Heart left ventricle (tissue), 16 donors: ENCODE measurements at regions not wholly inside any gene's neighbourhood (a gene's known extent, or its start where the extent isn't known, plus 50 kb on each side); places are given as distances from the start of the nearest gene placed in this dataset.

Experiments
- ATAC-seq, 4 donors: fragments of 200-7000 bp; cut with Tn5 transposase; one replicate each; pipeline ENCODE4 v1.9.1; 2020 to 2022; ENCODE audit warnings: moderate library complexity in 4 of 4, mild to moderate bottlenecking in 3 of 4, moderate number of reproducible peaks in 1 of 4
- DNase-seq, 5 donors: peaks; one replicate each; pipeline ENCODE4 v3.0.0-alpha.2; 2020
- H3K27ac ChIP-seq, 12 donors: fragments of 200-600 bp; sonication (generic) in 4 of 12; one replicate each; pipeline versions ENCODE4 v1.5.0 to v1.8.0; 2016 to 2022; ENCODE audit warnings: mild to moderate bottlenecking in 2 of 12
- H3K27me3 ChIP-seq, 9 donors: fragments of 200-600 bp; sonication (generic) in 2 of 9; one replicate each; pipeline versions ENCODE4 v1.5.1 to v1.8.0; 2016 to 2022; ENCODE audit warnings: mild to moderate bottlenecking in 3 of 9
- H3K36me3 ChIP-seq, 9 donors: fragments of 200-600 bp; sonication (generic) in 2 of 9; one replicate each; pipeline versions ENCODE4 v1.5.0 to v1.8.0; 2018 to 2022; ENCODE audit warnings: mild to moderate bottlenecking in 2 of 9
- H3K4me1 ChIP-seq, 12 donors: fragments of 200-600 bp; sonication (generic) in 4 of 12; one replicate each; pipeline versions ENCODE4 v1.5.0 to v1.8.0; 2016 to 2022; ENCODE audit warnings: mild to moderate bottlenecking in 3 of 12
- H3K4me3 ChIP-seq, 12 donors: fragments of 200-600 bp; sonication (generic) in 4 of 12; one replicate each; pipeline versions ENCODE4 v1.5.0 to v1.8.0; 2017 to 2022; ENCODE audit warnings: mild to moderate bottlenecking in 9 of 12, moderate library complexity in 4 of 12
- H3K9me3 ChIP-seq, 12 donors: fragments of 200-600 bp; sonication (generic) in 4 of 12; one replicate each; pipeline versions ENCODE4 v1.5.0 to v1.8.0; 2016 to 2022; ENCODE audit warnings: mild to moderate bottlenecking in 1 of 12
- POLR2A ChIP-seq, 2 donors: fragments of 450-650 bp; IDR thresholded peaks; one replicate each; pipeline ENCODE4 v1.6.1; 2017; ENCODE audit warnings: antibody characterized with exemption in 2 of 2, mild to moderate bottlenecking in 2 of 2, moderate library complexity in 2 of 2
- WGBS, 4 donors: extraction: QIAGEN DNeasy Blood & Tissue Kit in 2 of 4; methylation state at CpG; one replicate each; pipeline versions ENCODE4 v1.1.5 to v1.1.7; 2013 to 2018; 5-methylcytosine and 5-hydroxymethylcytosine counted together
- intact Hi-C, 10 donors: fragments of 100-400 bp; cut with DNase I; formaldehyde crosslinking; loops; one replicate each; pipeline versions ENCODE4 v1.11.1 to v1.14.2; 2022
- TF ChIP-seq, protein P1 (sequence below), 12 donors: fragments of 200-600 bp; sonication (generic) in 4 of 12; IDR thresholded peaks; one replicate each; pipeline versions ENCODE4 v1.5.0 to v1.8.0; 2018 to 2022; ENCODE audit warnings: antibody characterized with exemption in 12 of 12, mild to moderate bottlenecking in 5 of 12
- donor health status: ischemic (EF 13 %, LVEDD 7.1; RV severe dilation, severe dysfunction).
- donor health status: healthy with polysubstance abuse.
- donor health status: DM: no; HTN: yes; CAD: no.
- donor health status: DM: no; HTN: no; CAD: no.
- donor health status: ischemic (EF 25% LVEDD 6.9; RV normal size, moderate dysfunction).
- donor health status: ischemic (EF 25% LVEDD 5.7; RV mildly dilated, moderate dysfunction).
- donor health status: healthy.
- donor health status: DM: yes; HTN: yes; CAD: no.
- donor health status: ischemic (EF 35%, LVEDD 5.7; RV mildly dilated, moderate dysfunction).
- donor health status: nonischemic (EF 11% LVEDD 7.7; RV severe dilation, severe dysfunction).
- donor health status: DM: yes; HTN: yes; CAD: no.
- donor health status: PGD.
- donor health status: ischemic (EF 29% LVEDD 5.4; RV normal size, mild dysfunction).
- donor health status: nonischemic (EF 23%, LVEDD 6.1; RV moderate dilation, normal function).

DNA sequence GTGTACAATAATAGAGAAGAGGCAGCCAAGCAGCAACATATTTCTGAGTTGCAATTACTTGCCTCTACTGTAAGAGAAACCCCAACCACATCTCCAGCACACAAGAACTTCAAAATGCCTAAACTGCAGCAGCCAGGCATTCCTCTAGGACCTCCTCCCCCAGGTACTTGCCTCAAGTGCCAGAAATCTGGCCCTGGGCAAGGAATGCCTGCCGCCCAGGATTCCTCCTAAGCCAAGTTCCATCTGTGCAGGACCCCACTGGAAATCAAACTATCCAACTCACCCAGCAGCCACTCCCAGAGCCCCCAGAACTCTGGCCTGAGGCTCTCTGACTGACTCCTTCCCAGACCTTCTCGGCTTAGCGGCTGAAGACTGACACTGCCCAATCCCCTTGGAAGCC lies 336.8 kb upstream of the RGMB start:
- Histone ChIP-seq H3K36me3 (no peaks in the 10 kb centered on the region), H3K27ac (no peak overlapping the region), H3K27me3 (no peaks in the 10 kb centered on the region), H3K9me3 (peaks cover 0 to 8% (median 0%) of the 10 kb centered on the region in 12 donors), H3K4me1 (no peaks in the 10 kb centered on the region), H3K4me3 (no peak overlapping the region)
- TF ChIP-seq, protein P1, sequence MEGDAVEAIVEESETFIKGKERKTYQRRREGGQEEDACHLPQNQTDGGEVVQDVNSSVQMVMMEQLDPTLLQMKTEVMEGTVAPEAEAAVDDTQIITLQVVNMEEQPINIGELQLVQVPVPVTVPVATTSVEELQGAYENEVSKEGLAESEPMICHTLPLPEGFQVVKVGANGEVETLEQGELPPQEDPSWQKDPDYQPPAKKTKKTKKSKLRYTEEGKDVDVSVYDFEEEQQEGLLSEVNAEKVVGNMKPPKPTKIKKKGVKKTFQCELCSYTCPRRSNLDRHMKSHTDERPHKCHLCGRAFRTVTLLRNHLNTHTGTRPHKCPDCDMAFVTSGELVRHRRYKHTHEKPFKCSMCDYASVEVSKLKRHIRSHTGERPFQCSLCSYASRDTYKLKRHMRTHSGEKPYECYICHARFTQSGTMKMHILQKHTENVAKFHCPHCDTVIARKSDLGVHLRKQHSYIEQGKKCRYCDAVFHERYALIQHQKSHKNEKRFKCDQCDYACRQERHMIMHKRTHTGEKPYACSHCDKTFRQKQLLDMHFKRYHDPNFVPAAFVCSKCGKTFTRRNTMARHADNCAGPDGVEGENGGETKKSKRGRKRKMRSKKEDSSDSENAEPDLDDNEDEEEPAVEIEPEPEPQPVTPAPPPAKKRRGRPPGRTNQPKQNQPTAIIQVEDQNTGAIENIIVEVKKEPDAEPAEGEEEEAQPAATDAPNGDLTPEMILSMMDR (IDR thresholded peaks at IDR 0.05) = no peak
- no peak for TF ChIP-seq POLR2A (IDR thresholded peaks at IDR 0.05)
- ATAC-seq (no peak), DNase-seq (no peak)
- intact Hi-C loops = no loop called here
- 72 to 74% (median 74%) methylated on average over 3 of the region's 3 CpGs for WGBS, 4 donors

DNA sequence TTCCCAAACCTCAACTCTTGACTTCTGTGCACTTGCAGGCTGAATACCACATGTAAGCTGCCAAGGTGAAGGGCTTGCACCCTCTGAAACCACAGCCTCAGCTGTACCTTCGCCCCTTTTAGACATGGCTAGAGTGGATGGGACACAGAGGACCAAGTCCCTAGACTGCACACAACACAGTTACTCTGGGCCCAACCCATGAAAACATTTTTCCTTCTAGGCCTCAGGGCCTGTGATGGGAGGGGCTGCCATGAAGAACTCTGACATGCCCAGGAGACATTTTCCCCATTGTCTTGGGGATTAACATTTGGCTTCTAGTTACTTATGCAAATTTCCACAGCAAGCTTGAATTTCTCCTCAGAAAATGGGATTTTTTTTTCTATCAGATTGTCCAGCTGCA lies 331.0 kb upstream of the RGMB start:
- Histone ChIP-seq H3K9me3 (peaks cover 0 to 13% (median 0%) of the 10 kb centered on the region in 12 donors), H3K36me3 (no peaks in the 10 kb centered on the region), H3K4me1 (no peaks in the 10 kb centered on the region), H3K27ac (no peak overlapping the region), H3K27me3 (no peaks in the 10 kb centered on the region), H3K4me3 (no peak overlapping the region)
- TF ChIP-seq, protein P1 (IDR thresholded peaks at IDR 0.05) = no peak
- no peak for TF ChIP-seq POLR2A (IDR thresholded peaks at IDR 0.05)
- intact Hi-C loops = no loop called here
- DNase-seq (no peak), ATAC-seq (no peak)
- 17 to 92% (median 57%) methylated on average over 1 of the region's 1 CpG for WGBS, 4 donors

DNA sequence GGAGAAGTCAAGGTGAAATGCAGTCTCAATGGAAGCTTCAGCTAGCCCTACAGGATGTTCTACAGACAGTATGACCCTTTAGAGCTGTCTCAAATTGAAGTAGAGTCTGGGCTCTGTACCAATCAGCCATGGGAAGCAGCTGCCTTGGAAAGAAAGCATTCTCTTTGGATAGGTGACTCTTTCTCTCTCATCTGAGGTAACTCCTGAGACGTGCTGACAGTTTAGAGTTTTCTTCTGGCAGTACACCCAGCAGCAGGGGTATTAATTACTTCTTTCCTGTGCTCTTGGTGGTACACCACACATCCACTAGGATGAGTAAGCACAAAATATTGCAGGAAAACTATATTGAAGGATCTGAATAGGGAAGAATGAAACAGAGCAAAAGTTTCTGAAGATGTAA lies 329.6 kb upstream of the RGMB start:
- H3K27me3 ChIP-seq = no peaks in the 10 kb centered on the region
- no peak for DNase-seq
- no peak overlapping the region for H3K27ac ChIP-seq
- TF ChIP-seq POLR2A (IDR thresholded peaks at IDR 0.05) = no peak
- TF ChIP-seq, protein P1 (IDR thresholded peaks at IDR 0.05) = no peak
- no peak overlapping the region for H3K4me3 ChIP-seq
- intact Hi-C loops = no loop called here
- WGBS, 4 donors = 45 to 58% (median 52%) methylated on average over 1 of the region's 1 CpG
- ATAC-seq = no peak
- H3K9me3 ChIP-seq = peaks cover 0 to 13% (median 0%) of the 10 kb centered on the region in 12 donors
- no peaks in the 10 kb centered on the region for H3K36me3 ChIP-seq
- H3K4me1 ChIP-seq = no peaks in the 10 kb centered on the region

DNA sequence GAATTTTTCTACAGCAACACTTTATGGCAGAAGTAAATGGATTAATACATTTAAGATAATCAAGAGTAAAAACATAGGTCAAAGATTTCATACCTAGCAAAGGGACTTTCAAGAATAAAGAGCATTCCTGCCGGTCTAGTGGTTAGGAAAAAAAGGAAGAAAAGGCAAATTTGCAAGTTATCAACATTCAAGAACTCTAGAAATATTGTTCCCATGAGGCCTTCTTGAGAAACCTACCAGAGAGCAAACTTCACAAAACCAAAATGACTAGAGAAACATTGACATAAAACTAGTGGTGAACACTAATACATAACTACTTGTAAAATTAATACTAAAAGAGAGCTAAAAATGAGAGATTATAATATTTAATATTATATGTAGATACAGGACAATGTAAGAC lies 320.2 kb upstream of the RGMB start:
- intact Hi-C loops = no loop called here
- no peaks in the 10 kb centered on the region for H3K4me1 ChIP-seq
- no peaks in the 10 kb centered on the region for H3K36me3 ChIP-seq
- TF ChIP-seq, protein P1 (IDR thresholded peaks at IDR 0.05) = no peak
- TF ChIP-seq POLR2A (IDR thresholded peaks at IDR 0.05) = no peak
- H3K4me3 ChIP-seq = no peak overlapping the region
- H3K9me3 ChIP-seq = no peaks in the 10 kb centered on the region
- no peak overlapping the region for H3K27ac ChIP-seq
- 40 to 53% (median 49%) methylated on average over 1 of the region's 1 CpG for WGBS, 4 donors
- ATAC-seq = no peak
- no peaks in the 10 kb centered on the region for H3K27me3 ChIP-seq
- DNase-seq = no peak
